Caki2 (cell line): ENCODE measurements at regions not wholly inside any gene's neighbourhood (a gene's known extent, or its start where the extent isn't known, plus 50 kb on each side); places are given as distances from the start of the nearest gene placed in this dataset.

Experiments used
- DNase-seq: peaks from one replicate; pipeline ENCODE4 v3.0.0-alpha.2; 2015; ENCODE audit warnings: low read depth
- in situ Hi-C: cut with HindIII; loops from 2 replicates; pipeline ENCODE4 v1.10.0; 2016; ENCODE audit warnings: low sequenced_read_pairs, low pct_unique_long_range_greater_than_20kb, mixed read lengths

- DNase-seq: no peak
- in situ Hi-C loops: no loop called here
Observed at GRCh38 chr21:14771593-14771992, 225.5 kb upstream of the SAMSN1 start.

GRCh38 chr21:14768042-14768441, 221.9 kb upstream of the SAMSN1 start:
- in situ Hi-C loops: no loop called here

GRCh38 chr21:14767192-14767852, 221.2 kb upstream of the SAMSN1 start:
- DNase-seq: no peak
- in situ Hi-C loops: no loop called here

More at GRCh38 chr21:14768042-14768441, 221.9 kb upstream of the SAMSN1 start:
- no peak for DNase-seq

- in situ Hi-C loops: no loop called here
- DNase-seq: no peak
Observed at GRCh38 chr21:14766241-14766640, 220.1 kb upstream of the SAMSN1 start.

GRCh38 chr21:14763695-14764064, 217.6 kb upstream of the SAMSN1 start:
- in situ Hi-C loops: no loop called here
- DNase-seq: no peak

GRCh38 chr21:14762734-14763694, 216.9 kb upstream of the SAMSN1 start:
- in situ Hi-C loops: no loop called here
- DNase-seq: no peak

- in situ Hi-C loops: no loop called here
Observed at GRCh38 chr21:14762327-14762726, 216.2 kb upstream of the SAMSN1 start.

GRCh38 chr21:14759285-14759684, 213.2 kb upstream of the SAMSN1 start:
- in situ Hi-C loops: no loop called here
- DNase-seq: no peak

More at GRCh38 chr21:14762327-14762726, 216.2 kb upstream of the SAMSN1 start:
- DNase-seq: no peak

GRCh38 chr21:14758849-14759248, 212.7 kb upstream of the SAMSN1 start:
- in situ Hi-C loops: no loop called here
- no peak for DNase-seq

- in situ Hi-C loops: no loop called here
Observed at GRCh38 chr21:14757533-14758327, 211.6 kb upstream of the SAMSN1 start.

GRCh38 chr21:14755086-14755485, 209.0 kb upstream of the SAMSN1 start:
- in situ Hi-C loops: no loop called here
- DNase-seq: no peak

More at GRCh38 chr21:14757533-14758327, 211.6 kb upstream of the SAMSN1 start:
- DNase-seq: no peak

GRCh38 chr21:14754682-14755081, 208.6 kb upstream of the SAMSN1 start:
- no peak for DNase-seq
- in situ Hi-C loops: no loop called here

- no peak for DNase-seq
- in situ Hi-C loops: no loop called here
Observed at GRCh38 chr21:14754259-14754604, 208.1 kb upstream of the SAMSN1 start.

- in situ Hi-C loops: no loop called here
- DNase-seq: no peak
Observed at GRCh38 chr21:14753466-14754258, 207.5 kb upstream of the SAMSN1 start.

GRCh38 chr21:14753069-14753465, 207.0 kb upstream of the SAMSN1 start:
- in situ Hi-C loops: no loop called here
- DNase-seq: no peak

GRCh38 chr21:14752345-14752909, 206.3 kb upstream of the SAMSN1 start:
- DNase-seq: no peak
- in situ Hi-C loops: no loop called here

- no peak for DNase-seq
- in situ Hi-C loops: no loop called here
Observed at GRCh38 chr21:14751602-14752344, 205.7 kb upstream of the SAMSN1 start.
